Prostate gland (tissue), 2 donors: ENCODE measurements at regions not wholly inside any gene's neighbourhood (a gene's known extent, or its start where the extent isn't known, plus 50 kb on each side); places are given as distances from the start of the nearest gene placed in this dataset.

Source experiments
- POLR2AphosphoS5 ChIP-seq: sonication (generic); formaldehyde crosslinking; IDR thresholded peaks from one replicate; pipeline ENCODE4 v1.6.1; 2017; ENCODE audit warnings: antibody characterized with exemption
- TF ChIP-seq, protein P1 (sequence below), 4 experiments: fragments of 200-600 bp in 2 of 4; fragments of 450-650 bp in 2 of 4; sonication (generic) in 2 of 4; IDR thresholded peaks; 1 replicate in 3 of 4; 2 replicates in 1 of 4; pipeline ENCODE4 v1.5.1; 2016 to 2019; ENCODE audit warnings: antibody characterized with exemption in 4 of 4, mild to moderate bottlenecking in 2 of 4, moderate library complexity in 2 of 4

DNA sequence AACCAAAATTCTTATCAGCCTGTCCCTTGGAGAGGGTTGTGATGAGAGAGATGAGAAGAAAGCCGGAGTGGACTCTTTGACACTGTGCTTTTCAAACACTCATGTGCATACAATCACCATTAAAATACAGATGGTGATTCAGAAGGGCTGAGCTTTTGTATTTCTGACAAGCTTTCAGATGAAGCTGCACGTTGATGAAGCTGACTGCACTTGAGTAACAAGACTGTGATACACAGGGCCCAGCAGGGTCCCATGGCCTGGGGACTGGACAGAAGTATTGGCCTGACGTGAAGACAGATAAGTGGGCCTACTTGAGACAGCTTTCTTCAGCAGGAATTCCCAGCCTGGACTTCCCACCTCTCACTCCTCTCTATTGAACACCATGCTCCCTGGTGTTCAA, 258.2 kb downstream of the CHRM3 start:
- no peak for TF ChIP-seq POLR2AphosphoS5
- TF ChIP-seq, protein P1, sequence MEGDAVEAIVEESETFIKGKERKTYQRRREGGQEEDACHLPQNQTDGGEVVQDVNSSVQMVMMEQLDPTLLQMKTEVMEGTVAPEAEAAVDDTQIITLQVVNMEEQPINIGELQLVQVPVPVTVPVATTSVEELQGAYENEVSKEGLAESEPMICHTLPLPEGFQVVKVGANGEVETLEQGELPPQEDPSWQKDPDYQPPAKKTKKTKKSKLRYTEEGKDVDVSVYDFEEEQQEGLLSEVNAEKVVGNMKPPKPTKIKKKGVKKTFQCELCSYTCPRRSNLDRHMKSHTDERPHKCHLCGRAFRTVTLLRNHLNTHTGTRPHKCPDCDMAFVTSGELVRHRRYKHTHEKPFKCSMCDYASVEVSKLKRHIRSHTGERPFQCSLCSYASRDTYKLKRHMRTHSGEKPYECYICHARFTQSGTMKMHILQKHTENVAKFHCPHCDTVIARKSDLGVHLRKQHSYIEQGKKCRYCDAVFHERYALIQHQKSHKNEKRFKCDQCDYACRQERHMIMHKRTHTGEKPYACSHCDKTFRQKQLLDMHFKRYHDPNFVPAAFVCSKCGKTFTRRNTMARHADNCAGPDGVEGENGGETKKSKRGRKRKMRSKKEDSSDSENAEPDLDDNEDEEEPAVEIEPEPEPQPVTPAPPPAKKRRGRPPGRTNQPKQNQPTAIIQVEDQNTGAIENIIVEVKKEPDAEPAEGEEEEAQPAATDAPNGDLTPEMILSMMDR (IDR thresholded peaks at IDR 0.05): no peak
